AG09319 (cell line): ENCODE measurements at regions not wholly inside any gene's neighbourhood (a gene's known extent, or its start where the extent isn't known, plus 50 kb on each side); places are given as distances from the start of the nearest gene placed in this dataset.

Experiments used
- DNase-seq: peaks from one replicate; pipeline ENCODE4 v3.0.0-alpha.2; 2010; ENCODE audit warnings: low read depth; ENCODE audit errors: extremely low read depth
- TF ChIP-seq, protein P1 (sequence below): IDR thresholded peaks from 2 replicates; pipeline ENCODE4 v1.5.1; 2011; ENCODE audit warnings: low read depth, mild to moderate bottlenecking, inconsistent platforms, low read length, moderate library complexity

DNA sequence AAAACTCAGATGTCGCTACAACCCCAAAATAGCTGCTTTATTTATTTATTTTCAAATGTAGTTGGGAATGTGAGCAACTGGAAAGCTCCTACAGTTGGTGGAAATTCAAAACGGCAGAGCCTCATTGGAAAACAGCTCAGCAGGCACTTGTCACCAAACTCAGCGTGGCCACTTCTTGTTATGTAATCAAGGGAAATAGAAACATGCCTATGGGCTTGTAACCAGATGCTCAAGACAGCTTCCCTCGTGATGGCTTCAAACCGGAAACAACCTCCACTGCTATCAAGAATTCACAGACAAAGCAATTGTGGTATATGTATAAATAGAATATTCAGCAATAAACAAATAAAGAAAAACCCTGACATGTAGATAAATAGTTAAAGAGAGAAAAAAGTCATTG lies 627.8 kb upstream of the SLC10A2 start:
- DNase-seq: no peak

DNA sequence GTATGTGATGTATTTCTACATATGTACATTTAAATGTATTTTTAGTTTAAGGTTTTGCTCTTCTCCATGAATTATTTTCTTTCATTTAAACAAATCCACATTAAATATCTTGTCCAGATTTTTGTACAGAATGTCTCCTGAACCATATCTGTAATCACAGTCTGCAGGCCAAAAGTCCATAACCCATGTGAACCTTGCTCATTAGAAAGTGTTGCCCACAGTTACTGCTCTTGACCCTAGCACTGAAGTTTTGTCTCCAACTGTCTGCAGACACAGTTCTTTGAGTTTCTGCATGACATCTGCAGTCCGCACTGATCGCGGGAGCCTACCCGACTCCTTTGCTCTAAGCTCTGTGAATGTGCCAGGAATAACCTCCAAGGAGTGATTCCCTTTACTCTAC lies 626.2 kb upstream of the SLC10A2 start:
- no peak for DNase-seq
- TF ChIP-seq, protein P1, sequence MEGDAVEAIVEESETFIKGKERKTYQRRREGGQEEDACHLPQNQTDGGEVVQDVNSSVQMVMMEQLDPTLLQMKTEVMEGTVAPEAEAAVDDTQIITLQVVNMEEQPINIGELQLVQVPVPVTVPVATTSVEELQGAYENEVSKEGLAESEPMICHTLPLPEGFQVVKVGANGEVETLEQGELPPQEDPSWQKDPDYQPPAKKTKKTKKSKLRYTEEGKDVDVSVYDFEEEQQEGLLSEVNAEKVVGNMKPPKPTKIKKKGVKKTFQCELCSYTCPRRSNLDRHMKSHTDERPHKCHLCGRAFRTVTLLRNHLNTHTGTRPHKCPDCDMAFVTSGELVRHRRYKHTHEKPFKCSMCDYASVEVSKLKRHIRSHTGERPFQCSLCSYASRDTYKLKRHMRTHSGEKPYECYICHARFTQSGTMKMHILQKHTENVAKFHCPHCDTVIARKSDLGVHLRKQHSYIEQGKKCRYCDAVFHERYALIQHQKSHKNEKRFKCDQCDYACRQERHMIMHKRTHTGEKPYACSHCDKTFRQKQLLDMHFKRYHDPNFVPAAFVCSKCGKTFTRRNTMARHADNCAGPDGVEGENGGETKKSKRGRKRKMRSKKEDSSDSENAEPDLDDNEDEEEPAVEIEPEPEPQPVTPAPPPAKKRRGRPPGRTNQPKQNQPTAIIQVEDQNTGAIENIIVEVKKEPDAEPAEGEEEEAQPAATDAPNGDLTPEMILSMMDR: no peak

More for the DNA sequence above, 627.8 kb upstream of the SLC10A2 start:
- TF ChIP-seq, protein P1: no peak

DNA sequence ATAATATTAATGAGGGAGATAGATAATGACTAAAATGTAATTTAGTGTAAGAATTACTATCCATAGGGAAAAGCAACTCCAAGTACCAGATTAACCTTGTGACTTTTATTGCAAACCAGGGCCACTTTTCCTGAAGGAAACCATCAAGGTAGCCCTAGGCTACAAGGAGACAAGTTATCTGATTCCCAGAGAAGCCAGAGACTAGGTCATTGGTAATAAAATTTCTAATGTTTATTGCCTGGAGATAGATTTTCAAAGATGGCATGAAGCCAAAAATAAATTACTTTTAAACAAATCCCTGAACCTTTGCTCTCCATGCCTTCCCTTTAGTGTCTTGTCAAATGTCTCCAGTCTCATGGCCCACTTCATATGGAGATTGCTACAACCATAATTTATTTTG lies 610.1 kb upstream of the SLC10A2 start:
- TF ChIP-seq, protein P1: no peak

DNA sequence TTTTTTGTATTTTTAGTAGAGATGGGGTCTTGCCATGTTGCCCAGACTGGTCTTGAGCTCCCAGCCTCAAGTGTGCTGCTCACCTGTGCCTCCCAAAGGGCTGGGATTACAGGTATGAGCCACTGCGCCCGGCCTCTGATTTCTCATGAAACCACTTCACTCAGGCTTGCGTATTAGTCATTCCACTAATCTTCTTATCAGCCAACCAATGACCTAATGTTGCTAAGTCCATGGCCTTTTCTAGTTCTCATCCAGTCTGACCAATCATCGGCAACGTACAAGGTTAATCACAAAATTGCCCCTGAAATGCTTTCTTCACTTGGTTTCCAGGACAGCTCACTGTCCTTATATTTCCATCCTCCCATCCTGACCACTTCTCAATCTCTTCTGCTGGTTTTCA lies 605.3 kb upstream of the SLC10A2 start:
- TF ChIP-seq, protein P1: no peak
- no peak for DNase-seq

More for the DNA sequence above, 610.1 kb upstream of the SLC10A2 start:
- no peak for DNase-seq

DNA sequence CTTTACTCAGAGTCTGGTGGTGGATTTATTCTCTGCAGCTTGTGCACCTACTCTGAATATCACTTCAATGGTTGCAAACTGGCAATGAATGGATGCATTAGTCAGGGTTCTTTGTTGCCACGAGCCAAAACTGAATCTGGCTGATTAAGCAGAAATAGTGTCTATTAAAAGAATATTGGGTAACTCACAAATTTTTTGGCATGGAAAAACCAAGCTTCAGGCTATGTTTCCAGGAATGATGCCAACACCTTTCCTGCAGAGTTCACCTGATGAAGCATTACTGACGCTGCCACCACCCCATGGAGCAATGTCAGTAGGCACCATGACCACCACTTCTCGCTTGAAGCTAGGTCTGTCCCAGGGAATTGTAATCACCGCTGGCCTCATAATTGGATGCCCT lies 597.8 kb upstream of the SLC10A2 start:
- DNase-seq: no peak
- TF ChIP-seq, protein P1: no peak

DNA sequence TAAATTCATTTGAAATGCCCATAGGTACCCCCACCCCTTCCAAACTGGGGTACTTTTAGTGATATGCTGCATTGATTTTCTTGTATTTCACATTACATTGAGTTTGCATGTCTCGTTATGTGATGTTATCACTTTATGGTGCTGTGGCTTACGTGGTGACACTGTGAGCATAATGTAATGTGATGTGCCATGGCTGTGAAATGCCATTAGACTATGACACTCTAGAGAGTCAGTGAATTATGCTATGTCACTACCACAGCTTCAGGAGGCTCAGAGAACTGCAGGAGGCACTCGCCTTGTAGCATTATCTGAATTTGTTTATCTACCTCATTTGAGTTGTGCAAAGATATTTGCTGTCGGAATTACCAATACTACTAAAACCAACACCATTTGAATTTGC lies 590.1 kb upstream of the SLC10A2 start:
- TF ChIP-seq, protein P1: no peak
- DNase-seq: no peak

DNA sequence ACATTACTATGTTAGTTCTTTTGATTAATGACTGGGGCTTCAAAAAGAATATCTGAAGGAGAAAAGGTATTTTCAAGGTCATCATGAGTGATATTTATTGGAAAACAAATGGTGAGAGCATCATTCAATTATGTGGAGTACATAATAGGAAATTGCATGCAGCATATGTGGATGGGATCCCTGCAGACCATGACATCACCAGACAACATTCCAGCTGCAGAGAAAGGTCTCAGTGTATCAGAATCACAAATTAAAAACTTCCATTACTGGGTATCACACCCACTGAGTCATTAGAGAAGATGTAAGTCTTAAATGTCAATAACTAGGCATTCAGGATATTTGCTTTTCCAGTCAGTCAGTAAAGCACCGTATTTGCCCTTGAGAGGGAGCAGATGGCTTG lies 574.4 kb upstream of the SLC10A2 start:
- no peak for DNase-seq
- TF ChIP-seq, protein P1: no peak
